GM12891 (cell line): ENCODE measurements at regions not wholly inside any gene's neighbourhood (a gene's known extent, or its start where the extent isn't known, plus 50 kb on each side); places are given as distances from the start of the nearest gene placed in this dataset.
"Not testable (repeated sequence)": the region's sequence is repeated elsewhere in the genome, so short reads cannot be mapped to it uniquely, and the experiment has no call there.

Experiments used
- DNase-seq: peaks from one replicate; pipeline ENCODE4 v3.0.0; 2011; ENCODE audit warnings: low spot score; ENCODE audit not compliant: insufficient read length
- FAIRE-seq: peaks from 2 replicates; lab custom pipeline; 2011; peaks lifted over from hg19 to GRCh38; lab: Jason Lieb, UNC
- PAX5 ChIP-seq: IDR thresholded peaks from 2 replicates; pipeline ENCODE4 v1.6.1; 2011; ENCODE audit warnings: low read length, moderate library complexity, mild to moderate bottlenecking; ENCODE audit not compliant: insufficient read depth, severe bottlenecking
- POLR2A ChIP-seq: IDR thresholded peaks from 2 replicates; pipeline ENCODE4 v1.6.1; 2011; ENCODE audit warnings: low read depth, low read length, control low read depth
- POLR2AphosphoS5 ChIP-seq: IDR thresholded peaks from 2 replicates; pipeline ENCODE4 v1.6.1; 2011; ENCODE audit warnings: low read depth, low read length, control low read depth
- POU2F2 ChIP-seq: IDR thresholded peaks from 2 replicates; pipeline ENCODE4 v1.6.1; 2011; ENCODE audit warnings: low read depth, mild to moderate bottlenecking, control low read depth, low read length, moderate library complexity
- SPI1 ChIP-seq: IDR thresholded peaks from 2 replicates; pipeline ENCODE4 v1.6.1; 2011; ENCODE audit warnings: low read depth, low read length, control low read depth
- TAF1 ChIP-seq: IDR thresholded peaks from 2 replicates; pipeline ENCODE4 v1.6.1; 2011; ENCODE audit warnings: low read depth, low read length, control low read depth

- TF ChIP-seq POLR2A: no peak
Measured at GRCh38 chr2:35962585-35963146, 392.9 kb upstream of the CRIM1 start.

GRCh38 chr2:35960596-35960995 is 395.0 kb upstream of the CRIM1 start:
- TF ChIP-seq POLR2AphosphoS5 (no peak), TAF1 (no peak), SPI1 (no peak), POLR2A (no peak)
- DNase-seq (no peak), FAIRE-seq (no peak)

More at GRCh38 chr2:35962585-35963146, 392.9 kb upstream of the CRIM1 start:
- FAIRE-seq (no peak), DNase-seq (no peak)

GRCh38 chr2:35957053-35957452 is 398.5 kb upstream of the CRIM1 start:
- not testable (repeated sequence) for FAIRE-seq

GRCh38 chr2:35946478-35946877 is 409.1 kb upstream of the CRIM1 start:
- FAIRE-seq (no peak), DNase-seq (no peak)
- TF ChIP-seq POU2F2 (no peak), TAF1 (no peak), PAX5 (no peak), POLR2AphosphoS5 (no peak), POLR2A (no peak), SPI1 (no peak)

More at GRCh38 chr2:35957053-35957452, 398.5 kb upstream of the CRIM1 start:
- DNase-seq: not testable (repeated sequence)

GRCh38 chr2:35938838-35939237 is 416.7 kb upstream of the CRIM1 start:
- FAIRE-seq (no peak), DNase-seq (no peak)
- no peak for TF ChIP-seq SPI1
- TF ChIP-seq POLR2A: no peak
- no peak for TF ChIP-seq PAX5
- no peak for TF ChIP-seq POU2F2
- TF ChIP-seq POLR2AphosphoS5: no peak
- no peak for TF ChIP-seq TAF1

- FAIRE-seq (no peak), DNase-seq (no peak)
- TF ChIP-seq POLR2AphosphoS5 (no peak), POLR2A (no peak)
Measured at GRCh38 chr2:35933031-35933430, 422.5 kb upstream of the CRIM1 start.

- FAIRE-seq: no peak
- TF ChIP-seq PAX5: no peak
- TF ChIP-seq POLR2A: no peak
- no peak for TF ChIP-seq TAF1
- TF ChIP-seq POU2F2: no peak
- no peak for TF ChIP-seq SPI1
- no peak for TF ChIP-seq POLR2AphosphoS5
Measured at GRCh38 chr2:35932276-35932963, 423.2 kb upstream of the CRIM1 start.

GRCh38 chr2:35931626-35932025 is 424.0 kb upstream of the CRIM1 start:
- DNase-seq: no peak
- no peak for FAIRE-seq
- TF ChIP-seq PAX5 (no peak), TAF1 (no peak), POLR2A (no peak), SPI1 (no peak), POLR2AphosphoS5 (no peak), POU2F2 (no peak)

More at GRCh38 chr2:35932276-35932963, 423.2 kb upstream of the CRIM1 start:
- DNase-seq: no peak

GRCh38 chr2:35931115-35931514 is 424.5 kb upstream of the CRIM1 start:
- TF ChIP-seq POLR2AphosphoS5 (no peak), SPI1 (no peak), POU2F2 (no peak), TAF1 (no peak), PAX5 (no peak), POLR2A (no peak)
- no peak for FAIRE-seq
- DNase-seq: no peak

GRCh38 chr2:35929551-35929950 is 426.0 kb upstream of the CRIM1 start:
- FAIRE-seq (no peak), DNase-seq (no peak)
- TF ChIP-seq POU2F2 (no peak), POLR2AphosphoS5 (no peak), PAX5 (no peak), TAF1 (no peak), SPI1 (no peak), POLR2A (no peak)
